Kidney (tissue), 13 donors: ENCODE measurements at regions not wholly inside any gene's neighbourhood (a gene's known extent, or its start where the extent isn't known, plus 50 kb on each side); places are given as distances from the start of the nearest gene placed in this dataset.

ENCODE experiments used
- DNase-seq, 5 donors: peaks; one replicate each; pipeline ENCODE4 v3.0.0-alpha.2; 2013 to 2020
- FAIRE-seq: peaks from 2 replicates; lab custom pipeline; 2012; peaks lifted over from hg19 to GRCh38; lab: Jason Lieb, UNC
- H3K27ac ChIP-seq, 2 donors: one replicate each; pipeline ENCODE4 v1.7.0; 2013; ENCODE audit warnings: low read depth in 2 of 2, low read length in 2 of 2, inconsistent platforms in 1 of 2
- H3K27me3 ChIP-seq: one replicate; pipeline ENCODE4 v1.7.1; 2013; ENCODE audit warnings: low read length, inconsistent platforms; ENCODE audit not compliant: control insufficient read depth, insufficient read depth
- H3K36me3 ChIP-seq, 3 donors: one replicate each; pipeline versions ENCODE4 v1.7.0 to v1.7.1; 2013; ENCODE audit warnings: low read length in 3 of 3, control low read depth in 1 of 3, inconsistent platforms in 1 of 3; ENCODE audit not compliant: insufficient read depth in 3 of 3, control insufficient read depth in 2 of 3
- H3K4me1 ChIP-seq, 3 donors: one replicate each; pipeline versions ENCODE4 v1.7.0 to v1.7.1; 2013; ENCODE audit warnings: low read length in 3 of 3, inconsistent platforms in 1 of 3, low read depth in 1 of 3; ENCODE audit not compliant: control insufficient read depth in 2 of 3, insufficient read depth in 2 of 3
- H3K4me3 ChIP-seq, 3 donors: one replicate each; pipeline versions ENCODE4 v1.7.0 to v1.8.1; 2013; ENCODE audit warnings: low read length in 3 of 3, control low read depth in 1 of 3, inconsistent platforms in 1 of 3
- H3K9ac ChIP-seq, 3 donors: one replicate each; pipeline versions ENCODE4 v1.7.0 to v1.7.1; 2013; ENCODE audit warnings: low read length in 3 of 3, control low read depth in 1 of 3, inconsistent platforms in 1 of 3
- H3K9me3 ChIP-seq, 3 donors: one replicate each; pipeline versions ENCODE4 v1.7.0 to v1.7.1; 2013; ENCODE audit warnings: low read length in 3 of 3, control low read depth in 1 of 3, inconsistent platforms in 1 of 3; ENCODE audit not compliant: control insufficient read depth in 2 of 3, insufficient read depth in 1 of 3
- CTCF ChIP-seq: IDR thresholded peaks from 3 replicates; pipeline ENCODE4 v1.5.1; 2012; ENCODE audit warnings: mild to moderate bottlenecking, moderate library complexity, borderline replicate concordance; ENCODE audit not compliant: insufficient read depth; ENCODE audit errors: extremely low read depth
- intact Hi-C: fragments of 100-400 bp; cut with DNase I; formaldehyde crosslinking; loops from one replicate; pipeline ENCODE4 v1.11.1; 2022
- donor health status: control.
- donor health status: control.
- donor health status: control.
- donor health status: control.
- donor health status: control.
- donor health status: DM: yes; HTN: yes; CAD: no.
- donor health status: Normal renal cell carcinoma (clear cell type).

- Histone ChIP-seq H3K4me3 (no peak overlapping the region), H3K36me3 (no peaks in the 10 kb centered on the region), H3K27me3 (no peaks in the 10 kb centered on the region), H3K9me3 (no peaks in the 10 kb centered on the region), H3K27ac (no peak overlapping the region), H3K4me1 (no peaks in the 10 kb centered on the region), H3K9ac (no peak overlapping the region)
- intact Hi-C loops, result loop anchor here (5.0 kb wide), 1 partner anchor 207 kb away; no protein-coding TSS in a partner anchor
- peak in 2 of 5 donors; percentile 49 to 71 for DNase-seq
- peak; percentile 87 for FAIRE-seq
- TF ChIP-seq CTCF, result peak; percentile 77
Measured at GRCh38 chr4:89434364-89434988, 126.9 kb upstream of the GPRIN3 start.

- H3K27me3 ChIP-seq, result no peaks in the 10 kb centered on the region
- no peak overlapping the region for H3K27ac ChIP-seq
- DNase-seq, result no peak
- no peak for TF ChIP-seq CTCF
- no peak overlapping the region for H3K9ac ChIP-seq
- no peaks in the 10 kb centered on the region for H3K4me1 ChIP-seq
- no peaks in the 10 kb centered on the region for H3K36me3 ChIP-seq
- no peaks in the 10 kb centered on the region for H3K9me3 ChIP-seq
- no peak for FAIRE-seq
- intact Hi-C loops, result no loop called here
- no peak overlapping the region for H3K4me3 ChIP-seq
Measured at GRCh38 chr4:89427782-89428181, 120.2 kb upstream of the GPRIN3 start.

- Histone ChIP-seq H3K36me3 (no peaks in the 10 kb centered on the region), H3K27me3 (no peaks in the 10 kb centered on the region), H3K9ac (no peak overlapping the region), H3K4me1 (no peaks in the 10 kb centered on the region), H3K4me3 (no peak overlapping the region), H3K9me3 (no peaks in the 10 kb centered on the region), H3K27ac (no peak overlapping the region)
- TF ChIP-seq CTCF, result no peak
- intact Hi-C loops, result no loop called here
- DNase-seq (no peak), FAIRE-seq (no peak)
Measured at GRCh38 chr4:89425023-89425422, 117.4 kb upstream of the GPRIN3 start.
